ENCODE measurements at regions not wholly inside any gene's neighbourhood (a gene's known extent, or its start where the extent isn't known, plus 50 kb on each side); places are given as distances from the start of the nearest gene placed in this dataset.
"Not testable (repeated sequence)": the region's sequence is repeated elsewhere in the genome, so short reads cannot be mapped to it uniquely, and the experiment has no call there.

GRCh38 chr6:84941609-84942008 lies 177.2 kb upstream of the TBX18 start:
- not testable (repeated sequence) for TF ChIP-seq YY1 (IDR thresholded peaks at IDR 0.05; ENCODE audit: insufficient read depth, insufficient read length); ZNF274 (IDR thresholded peaks at IDR 0.05; ENCODE audit: low read depth, low read length)
